Prostate gland (tissue), 2 donors: ENCODE measurements at regions not wholly inside any gene's neighbourhood (a gene's known extent, or its start where the extent isn't known, plus 50 kb on each side); places are given as distances from the start of the nearest gene placed in this dataset.

Experiments
- DNase-seq: peaks from one replicate; pipeline ENCODE4 v3.0.0-alpha.2; 2019; ENCODE audit warnings: low spot score
- H3K27ac ChIP-seq, 2 donors: fragments of 200-600 bp; sonication (generic); 2 replicates each; pipeline ENCODE4 v1.5.1; 2017 to 2019
- H3K27me3 ChIP-seq: fragments of 200-600 bp; sonication (generic); replicated peaks from 2 replicates; pipeline ENCODE4 v1.5.1; 2019; ENCODE audit not compliant: insufficient read depth
- H3K36me3 ChIP-seq, 2 donors: fragments of 200-600 bp; sonication (generic); 1 replicate in 1 of 2; 2 replicates in 1 of 2; pipeline versions ENCODE4 v1.5.1 to v1.8.1; 2017 to 2019
- H3K4me1 ChIP-seq: fragments of 200-600 bp; sonication (generic); replicated peaks from 2 replicates; pipeline ENCODE4 v1.5.1; 2019
- H3K4me3 ChIP-seq, 2 donors: fragments of 200-600 bp; sonication (generic); 2 replicates each; pipeline ENCODE4 v1.5.1; 2017 to 2019
- H3K9me3 ChIP-seq: fragments of 200-600 bp; sonication (generic); 2 replicates; pipeline ENCODE4 v1.5.1; 2017
- CTCF ChIP-seq, 4 experiments: fragments of 200-600 bp in 2 of 4; fragments of 450-650 bp in 2 of 4; sonication (generic) in 2 of 4; IDR thresholded peaks; 1 replicate in 3 of 4; 2 replicates in 1 of 4; pipeline ENCODE4 v1.5.1; 2016 to 2019; ENCODE audit warnings: antibody characterized with exemption in 4 of 4, mild to moderate bottlenecking in 2 of 4, moderate library complexity in 2 of 4
- POLR2A ChIP-seq: fragments of 450-650 bp; IDR thresholded peaks from one replicate; pipeline ENCODE4 v1.6.1; 2016; ENCODE audit warnings: antibody characterized with exemption, mild to moderate bottlenecking
- POLR2AphosphoS5 ChIP-seq: sonication (generic); formaldehyde crosslinking; IDR thresholded peaks from one replicate; pipeline ENCODE4 v1.6.1; 2017; ENCODE audit warnings: antibody characterized with exemption
- whole genome bisulfite sequencing: methylation state at CpG from one replicate; pipeline ENCODE4 v1.1.5; 2018; 5-methylcytosine and 5-hydroxymethylcytosine counted together
- intact Hi-C: fragments of 100-400 bp; cut with DNase I; formaldehyde crosslinking; loops from one replicate; pipeline ENCODE4 v1.14.2; 2022

GRCh38 chr12:130054803-130055202 lies 107.5 kb upstream of the FZD10 start:
- intact Hi-C loops: no loop called here
- DNase-seq: no peak
- TF ChIP-seq POLR2AphosphoS5 (no peak), POLR2A (no peak), CTCF (IDR thresholded peaks at IDR 0.05) (no peak)
- Histone ChIP-seq H3K9me3 (no peaks in the 10 kb centered on the region), H3K27me3 (no peaks in the 10 kb centered on the region), H3K4me3 (no peak overlapping the region), H3K4me1 (no peaks in the 10 kb centered on the region), H3K36me3 (no peaks in the 10 kb centered on the region), H3K27ac (no peak overlapping the region)
- whole genome bisulfite sequencing: 90% methylated on average over 5 of the region's 5 CpGs

- intact Hi-C loops: no loop called here
- Histone ChIP-seq H3K4me1 (no peaks in the 10 kb centered on the region), H3K9me3 (no peaks in the 10 kb centered on the region), H3K36me3 (no peaks in the 10 kb centered on the region), H3K27ac (no peak overlapping the region), H3K4me3 (no peak overlapping the region), H3K27me3 (no peaks in the 10 kb centered on the region)
- DNase-seq: no peak
- WGBS: 62% methylated on average over 13 of the region's 13 CpGs
- no peak for TF ChIP-seq POLR2AphosphoS5
- TF ChIP-seq POLR2A: no peak
- TF ChIP-seq CTCF (IDR thresholded peaks at IDR 0.05): no peak
Observed at GRCh38 chr12:130058926-130059472, 103.3 kb upstream of the FZD10 start.

GRCh38 chr12:130063866-130064265 lies 98.4 kb upstream of the FZD10 start:
- intact Hi-C loops: no loop called here
- Histone ChIP-seq H3K4me1 (no peaks in the 10 kb centered on the region), H3K4me3 (no peak overlapping the region), H3K36me3 (no peaks in the 10 kb centered on the region), H3K27ac (no peak overlapping the region), H3K27me3 (no peaks in the 10 kb centered on the region), H3K9me3 (no peaks in the 10 kb centered on the region)
- WGBS: 54% methylated on average over 9 of the region's 9 CpGs
- peak; percentile 74 for DNase-seq
- no peak for TF ChIP-seq POLR2A
- peak in 1 of 4 experiments; percentile 9 for TF ChIP-seq CTCF (IDR thresholded peaks at IDR 0.05)
- TF ChIP-seq POLR2AphosphoS5: peak; percentile 59

- Histone ChIP-seq H3K27ac (no peak overlapping the region), H3K9me3 (no peaks in the 10 kb centered on the region), H3K27me3 (no peaks in the 10 kb centered on the region), H3K4me3 (no peak overlapping the region), H3K36me3 (no peaks in the 10 kb centered on the region), H3K4me1 (no peaks in the 10 kb centered on the region)
- DNase-seq: no peak
- TF ChIP-seq CTCF (IDR thresholded peaks at IDR 0.05) (no peak), POLR2A (no peak)
- WGBS: 74% methylated on average over 4 of the region's 4 CpGs
- intact Hi-C loops: no loop called here
Observed at GRCh38 chr12:130064999-130065398, 97.3 kb upstream of the FZD10 start.

GRCh38 chr12:130066742-130067141 lies 95.5 kb upstream of the FZD10 start:
- Histone ChIP-seq H3K4me1 (no peaks in the 10 kb centered on the region), H3K9me3 (no peaks in the 10 kb centered on the region), H3K36me3 (no peaks in the 10 kb centered on the region), H3K27ac (no peak overlapping the region), H3K4me3 (no peak overlapping the region), H3K27me3 (no peaks in the 10 kb centered on the region)
- WGBS: 94% methylated on average over 5 of the region's 5 CpGs
- no peak for DNase-seq
- intact Hi-C loops: no loop called here
- TF ChIP-seq POLR2A (no peak), CTCF (IDR thresholded peaks at IDR 0.05) (no peak), POLR2AphosphoS5 (no peak)
